HG02571 (cell line): ENCODE measurements at regions not wholly inside any gene's neighbourhood (a gene's known extent, or its start where the extent isn't known, plus 50 kb on each side); places are given as distances from the start of the nearest gene placed in this dataset.

Source experiments
- ATAC-seq: cut with Tn5 transposase; IDR thresholded peaks from one replicate; pipeline ENCODE4 v1.9.1; 2021; ENCODE audit warnings: mild to moderate bottlenecking, moderate library complexity; ENCODE audit not compliant: unreplicated experiment

- ATAC-seq: no peak
Measured at GRCh38 chr22:48018346-48018745, 1255.9 kb downstream of the TBC1D22A start.

- ATAC-seq: no peak
Measured at GRCh38 chr22:48015701-48016100, 1253.3 kb downstream of the TBC1D22A start.

GRCh38 chr22:48004936-48005335 is 1242.5 kb downstream of the TBC1D22A start:
- no peak for ATAC-seq

GRCh38 chr22:48004038-48004437 is 1241.6 kb downstream of the TBC1D22A start:
- ATAC-seq: no peak

GRCh38 chr22:48001101-48001500 is 1238.7 kb downstream of the TBC1D22A start:
- ATAC-seq: no peak

GRCh38 chr22:47997612-47998011 is 1235.2 kb downstream of the TBC1D22A start:
- ATAC-seq: no peak

GRCh38 chr22:47997052-47997590 is 1234.7 kb downstream of the TBC1D22A start:
- ATAC-seq: no peak

GRCh38 chr22:47996446-47996857 is 1234.0 kb downstream of the TBC1D22A start:
- ATAC-seq: peak; percentile 71

- ATAC-seq: no peak
Measured at GRCh38 chr22:47995718-47996117, 1233.3 kb downstream of the TBC1D22A start.

GRCh38 chr22:47995264-47995627 is 1232.8 kb downstream of the TBC1D22A start:
- no peak for ATAC-seq

- ATAC-seq: no peak
Measured at GRCh38 chr22:47994601-47995263, 1232.3 kb downstream of the TBC1D22A start.

- no peak for ATAC-seq
Measured at GRCh38 chr22:47994045-47994444, 1231.6 kb downstream of the TBC1D22A start.

- no peak for ATAC-seq
Measured at GRCh38 chr22:47990481-47990880, 1228.0 kb downstream of the TBC1D22A start.

GRCh38 chr22:47987885-47988515 is 1225.5 kb downstream of the TBC1D22A start:
- no peak for ATAC-seq

GRCh38 chr22:47976219-47976618 is 1213.8 kb downstream of the TBC1D22A start:
- ATAC-seq: no peak

GRCh38 chr22:47967831-47968230 is 1205.4 kb downstream of the TBC1D22A start:
- no peak for ATAC-seq

- ATAC-seq: no peak
Measured at GRCh38 chr22:47966316-47966715, 1203.9 kb downstream of the TBC1D22A start.

GRCh38 chr22:47965896-47966295 is 1203.4 kb downstream of the TBC1D22A start:
- no peak for ATAC-seq

GRCh38 chr22:47965066-47965465 is 1202.6 kb downstream of the TBC1D22A start:
- ATAC-seq: no peak

GRCh38 chr22:47963660-47964059 is 1201.2 kb downstream of the TBC1D22A start:
- no peak for ATAC-seq

GRCh38 chr22:47957649-47958048 is 1195.2 kb downstream of the TBC1D22A start:
- no peak for ATAC-seq

- ATAC-seq: no peak
Measured at GRCh38 chr22:47954107-47954506, 1191.7 kb downstream of the TBC1D22A start.
